Muscle layer of colon (tissue), 2 donors: ENCODE measurements at regions not wholly inside any gene's neighbourhood (a gene's known extent, or its start where the extent isn't known, plus 50 kb on each side); places are given as distances from the start of the nearest gene placed in this dataset.

Experiments used
- H3K27ac ChIP-seq: one replicate; pipeline ENCODE4 v1.7.0; 2013; ENCODE audit warnings: low read depth, mild to moderate bottlenecking, low read length, moderate library complexity
- H3K27me3 ChIP-seq, 2 donors: one replicate each; pipeline ENCODE4 v1.7.0; 2013; ENCODE audit warnings: low read length in 2 of 2, mild to moderate bottlenecking in 2 of 2; ENCODE audit not compliant: insufficient read depth in 2 of 2, control insufficient read depth in 1 of 2
- H3K36me3 ChIP-seq: one replicate; pipeline ENCODE4 v1.7.0; 2013; ENCODE audit warnings: mild to moderate bottlenecking, low read length; ENCODE audit not compliant: insufficient read depth
- H3K4me1 ChIP-seq: one replicate; pipeline ENCODE4 v1.7.0; 2013; ENCODE audit warnings: mild to moderate bottlenecking, low read length; ENCODE audit not compliant: insufficient read depth
- H3K4me3 ChIP-seq, 2 donors: one replicate each; pipeline ENCODE4 v1.7.0; 2013; ENCODE audit warnings: low read length in 2 of 2, low read depth in 1 of 2, mild to moderate bottlenecking in 1 of 2, moderate library complexity in 1 of 2
- H3K9ac ChIP-seq: one replicate; pipeline ENCODE4 v1.7.0; 2013; ENCODE audit warnings: low read length
- H3K9me3 ChIP-seq: one replicate; pipeline ENCODE4 v1.7.0; 2013; ENCODE audit warnings: mild to moderate bottlenecking, low read length
- donor health status: abdominal sarcoma.
- donor health status: Adenocarcinoma of cecum.

- no peak overlapping the region for H3K9ac ChIP-seq
- no peak overlapping the region for H3K27ac ChIP-seq
- no peaks in the 10 kb centered on the region for H3K9me3 ChIP-seq
These were observed 344.1 kb upstream of the WWC1 start for GRCh38 chr5:167947306-167947705.

GRCh38 chr5:167948251-167948650 lies 343.2 kb upstream of the WWC1 start:
- H3K27ac ChIP-seq: no peak overlapping the region
- H3K4me1 ChIP-seq: peaks cover 16% of the 10 kb centered on the region
- no peaks in the 10 kb centered on the region for H3K9me3 ChIP-seq
- no peaks in the 10 kb centered on the region for H3K36me3 ChIP-seq
- no peak overlapping the region for H3K4me3 ChIP-seq
- no peaks in the 10 kb centered on the region for H3K27me3 ChIP-seq
- H3K9ac ChIP-seq: no peak overlapping the region

More at GRCh38 chr5:167947306-167947705, 344.1 kb upstream of the WWC1 start:
- Histone ChIP-seq H3K4me1 (peaks cover 16% of the 10 kb centered on the region), H3K4me3 (no peak overlapping the region), H3K36me3 (no peaks in the 10 kb centered on the region), H3K27me3 (no peaks in the 10 kb centered on the region)

GRCh38 chr5:167949435-167949834 lies 342.0 kb upstream of the WWC1 start:
- Histone ChIP-seq H3K9ac (no peak overlapping the region), H3K27ac (no peak overlapping the region), H3K4me1 (peaks cover 16% of the 10 kb centered on the region), H3K27me3 (no peaks in the 10 kb centered on the region), H3K4me3 (no peak overlapping the region), H3K9me3 (no peaks in the 10 kb centered on the region), H3K36me3 (no peaks in the 10 kb centered on the region)

- Histone ChIP-seq H3K9ac (no peak overlapping the region), H3K27me3 (no peaks in the 10 kb centered on the region), H3K4me1 (peaks cover 13% of the 10 kb centered on the region), H3K9me3 (no peaks in the 10 kb centered on the region), H3K27ac (no peak overlapping the region), H3K4me3 (no peak overlapping the region), H3K36me3 (no peaks in the 10 kb centered on the region)
These were observed 341.2 kb upstream of the WWC1 start for GRCh38 chr5:167950126-167950721.

GRCh38 chr5:167951116-167951515 lies 340.3 kb upstream of the WWC1 start:
- H3K9me3 ChIP-seq: no peaks in the 10 kb centered on the region
- H3K9ac ChIP-seq: no peak overlapping the region
- H3K27me3 ChIP-seq: no peaks in the 10 kb centered on the region
- H3K4me3 ChIP-seq: no peak overlapping the region
- peaks cover 5% of the 10 kb centered on the region for H3K4me1 ChIP-seq
- no peaks in the 10 kb centered on the region for H3K36me3 ChIP-seq
- no peak overlapping the region for H3K27ac ChIP-seq

GRCh38 chr5:167952278-167952995 lies 339.0 kb upstream of the WWC1 start:
- Histone ChIP-seq H3K4me1 (no peaks in the 10 kb centered on the region), H3K27ac (no peak overlapping the region), H3K4me3 (no peak overlapping the region), H3K36me3 (no peaks in the 10 kb centered on the region), H3K9ac (no peak overlapping the region), H3K9me3 (no peaks in the 10 kb centered on the region), H3K27me3 (no peaks in the 10 kb centered on the region)

GRCh38 chr5:167953151-167953798 lies 338.2 kb upstream of the WWC1 start:
- no peak overlapping the region for H3K4me3 ChIP-seq
- no peak overlapping the region for H3K27ac ChIP-seq
- no peak overlapping the region for H3K9ac ChIP-seq
- no peaks in the 10 kb centered on the region for H3K9me3 ChIP-seq
- no peaks in the 10 kb centered on the region for H3K36me3 ChIP-seq
- no peaks in the 10 kb centered on the region for H3K27me3 ChIP-seq
- no peaks in the 10 kb centered on the region for H3K4me1 ChIP-seq

GRCh38 chr5:167961731-167962130 lies 329.7 kb upstream of the WWC1 start:
- Histone ChIP-seq H3K27ac (no peak overlapping the region), H3K4me3 (no peak overlapping the region), H3K9ac (no peak overlapping the region), H3K36me3 (no peaks in the 10 kb centered on the region), H3K9me3 (no peaks in the 10 kb centered on the region), H3K27me3 (no peaks in the 10 kb centered on the region), H3K4me1 (no peaks in the 10 kb centered on the region)

GRCh38 chr5:167964529-167964928 lies 326.9 kb upstream of the WWC1 start:
- Histone ChIP-seq H3K36me3 (no peaks in the 10 kb centered on the region), H3K4me1 (peaks cover 4% of the 10 kb centered on the region)

GRCh38 chr5:167965710-167966109 lies 325.7 kb upstream of the WWC1 start:
- no peak overlapping the region for H3K27ac ChIP-seq
- no peaks in the 10 kb centered on the region for H3K27me3 ChIP-seq
- H3K4me3 ChIP-seq: no peak overlapping the region
- H3K9me3 ChIP-seq: no peaks in the 10 kb centered on the region
- no peak overlapping the region for H3K9ac ChIP-seq
- no peaks in the 10 kb centered on the region for H3K36me3 ChIP-seq
- H3K4me1 ChIP-seq: peaks cover 4% of the 10 kb centered on the region

More at GRCh38 chr5:167964529-167964928, 326.9 kb upstream of the WWC1 start:
- Histone ChIP-seq H3K27me3 (no peaks in the 10 kb centered on the region), H3K9ac (no peak overlapping the region), H3K4me3 (no peak overlapping the region), H3K27ac (no peak overlapping the region), H3K9me3 (no peaks in the 10 kb centered on the region)

GRCh38 chr5:167966979-167967378 lies 324.5 kb upstream of the WWC1 start:
- Histone ChIP-seq H3K4me3 (no peak overlapping the region), H3K4me1 (peaks cover 4% of the 10 kb centered on the region)

More at GRCh38 chr5:167966979-167967378, 324.5 kb upstream of the WWC1 start:
- H3K27ac ChIP-seq: no peak overlapping the region
- no peaks in the 10 kb centered on the region for H3K9me3 ChIP-seq
- H3K36me3 ChIP-seq: no peaks in the 10 kb centered on the region
- H3K9ac ChIP-seq: no peak overlapping the region
- H3K27me3 ChIP-seq: no peaks in the 10 kb centered on the region
